ENCODE measurements at regions not wholly inside any gene's neighbourhood (a gene's known extent, or its start where the extent isn't known, plus 50 kb on each side); places are given as distances from the start of the nearest gene placed in this dataset.
"Not testable (repeated sequence)": the region's sequence is repeated elsewhere in the genome, so short reads cannot be mapped to it uniquely, and the experiment has no call there.

DNA sequence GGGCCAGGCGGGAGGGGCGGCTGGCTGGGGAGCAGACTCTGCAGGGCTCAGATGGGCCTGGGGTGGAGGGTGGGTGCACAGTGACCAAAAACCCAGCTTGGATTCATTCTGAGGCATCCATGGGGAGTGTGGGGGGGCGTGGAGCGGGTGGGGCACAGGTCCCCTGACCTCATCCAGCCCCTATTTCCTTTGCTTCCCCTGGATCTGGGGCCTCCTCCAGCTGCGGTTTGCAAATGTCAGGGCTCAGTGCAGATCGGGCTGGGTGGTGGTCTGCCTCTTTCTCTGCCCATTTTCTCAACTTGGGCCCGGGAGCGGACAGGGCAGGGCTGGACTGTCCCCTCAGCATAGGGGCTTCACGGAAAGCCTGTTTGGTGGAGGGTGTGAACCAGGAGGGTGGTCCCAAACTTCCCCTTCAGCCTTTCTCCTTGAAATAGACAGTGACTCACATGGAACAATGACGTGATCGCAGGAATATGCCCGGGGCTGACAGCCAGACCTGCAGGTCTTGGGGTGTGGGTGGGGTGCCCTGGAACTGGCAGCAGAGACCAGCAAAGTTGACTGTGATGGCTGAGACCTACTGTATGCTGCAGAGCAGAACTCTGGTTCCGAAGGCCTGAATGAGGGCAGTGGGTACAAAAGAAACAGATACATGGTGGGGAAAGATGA is 72.9 kb upstream of the PODXL start:
- no peak for DNase-seq (ENCODE audit: low spot score in 2 of 2)
- no peak for FAIRE-seq

DNA sequence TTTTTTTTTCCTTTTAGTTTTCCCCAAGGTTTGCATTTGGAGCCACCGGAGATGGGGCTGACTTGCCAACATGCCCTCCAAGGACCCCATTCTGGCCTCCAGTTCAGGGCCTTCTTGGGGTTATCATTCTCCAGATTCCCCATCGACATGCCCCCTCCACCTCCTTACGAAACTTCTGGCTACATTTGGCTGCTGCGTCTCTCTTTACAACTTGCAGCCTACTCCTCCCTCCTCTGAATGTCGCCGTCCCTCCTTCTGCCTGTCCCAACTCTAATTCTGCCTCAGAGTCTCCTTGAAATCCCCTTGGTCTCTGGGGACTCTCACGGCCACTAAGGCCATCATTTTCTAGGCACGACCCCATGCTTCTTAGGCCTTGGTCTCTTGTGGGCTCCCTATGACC is 72.2 kb upstream of the PODXL start:
- FAIRE-seq (no peak), DNase-seq (ENCODE audit: low spot score in 2 of 2) (no peak)

DNA sequence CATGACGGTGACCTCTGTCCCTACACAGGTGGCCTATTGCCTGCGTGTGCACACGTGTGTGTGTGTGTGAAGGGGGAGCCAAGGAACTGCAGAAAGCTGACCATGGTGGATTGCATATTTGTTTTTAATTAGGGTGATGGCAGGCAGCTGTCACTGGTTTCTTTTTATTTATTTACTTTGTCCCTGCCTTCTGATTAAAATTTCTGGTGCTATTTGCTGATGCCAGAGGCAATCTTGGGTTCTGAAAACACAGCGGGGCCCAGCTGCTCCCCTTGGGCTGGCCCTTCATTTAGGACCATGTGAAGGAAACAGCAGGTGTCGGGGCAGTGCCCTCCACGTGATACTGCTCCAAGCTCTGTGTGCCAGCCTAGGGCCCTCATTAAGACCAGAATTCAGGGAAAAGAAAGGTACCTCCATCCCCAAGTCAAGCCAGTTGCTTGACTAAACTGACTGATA is 71.3 kb upstream of the PODXL start:
- no peak for FAIRE-seq

DNA sequence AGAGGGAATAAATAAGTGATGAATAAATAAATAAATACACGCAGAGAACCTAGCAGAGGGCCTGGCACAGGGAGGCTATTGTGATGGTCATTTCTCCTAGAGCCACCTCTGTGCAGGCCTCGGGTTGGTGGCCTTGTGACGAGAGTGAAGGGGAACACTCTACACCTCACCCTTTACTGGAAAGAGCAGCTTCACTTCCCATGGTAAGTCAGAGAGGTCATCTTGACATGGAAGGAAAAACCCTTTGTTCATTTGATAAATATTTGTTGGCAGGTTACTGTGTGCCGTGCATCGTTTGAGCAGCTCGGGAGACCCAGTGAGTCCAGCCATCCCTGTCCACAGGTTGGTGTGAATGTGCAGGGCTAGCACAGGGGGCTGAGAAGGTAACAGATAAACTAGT is 70.2 kb upstream of the PODXL start:
- DNase-seq (ENCODE audit: low spot score in 2 of 2) = no peak
- no peak for FAIRE-seq

More for the DNA sequence above, 71.3 kb upstream of the PODXL start:
- DNase-seq (ENCODE audit: low spot score in 2 of 2) = no peak

DNA sequence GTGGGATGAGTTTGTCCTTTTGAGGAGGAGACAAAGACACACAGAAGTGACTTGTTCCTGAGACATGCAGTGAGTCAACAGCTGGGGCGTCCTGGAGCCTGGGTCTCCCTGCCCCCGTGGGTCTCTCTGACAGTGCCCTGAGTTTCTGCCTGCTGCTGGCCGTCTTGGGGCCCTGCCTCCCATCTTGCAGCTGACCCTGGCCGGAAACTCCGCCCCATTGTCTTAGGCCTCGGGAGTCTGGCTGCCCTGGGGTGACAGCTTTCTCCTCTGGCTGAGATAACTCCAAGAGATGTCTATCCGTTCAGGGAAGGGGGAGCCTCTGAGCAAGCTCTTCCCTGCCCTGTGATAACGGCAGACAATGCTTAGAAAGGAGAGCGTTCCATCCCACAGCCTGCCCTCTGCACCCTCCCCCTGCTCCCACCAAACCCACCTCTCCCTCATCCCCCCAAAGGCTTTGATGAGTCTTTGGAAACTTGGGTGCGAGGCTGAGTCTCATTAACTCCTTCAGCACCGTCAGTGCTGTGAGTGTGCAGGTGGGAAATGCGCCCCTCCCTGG is 69.5 kb upstream of the PODXL start:
- FAIRE-seq = no peak
- no peak for DNase-seq (ENCODE audit: low spot score in 2 of 2)

DNA sequence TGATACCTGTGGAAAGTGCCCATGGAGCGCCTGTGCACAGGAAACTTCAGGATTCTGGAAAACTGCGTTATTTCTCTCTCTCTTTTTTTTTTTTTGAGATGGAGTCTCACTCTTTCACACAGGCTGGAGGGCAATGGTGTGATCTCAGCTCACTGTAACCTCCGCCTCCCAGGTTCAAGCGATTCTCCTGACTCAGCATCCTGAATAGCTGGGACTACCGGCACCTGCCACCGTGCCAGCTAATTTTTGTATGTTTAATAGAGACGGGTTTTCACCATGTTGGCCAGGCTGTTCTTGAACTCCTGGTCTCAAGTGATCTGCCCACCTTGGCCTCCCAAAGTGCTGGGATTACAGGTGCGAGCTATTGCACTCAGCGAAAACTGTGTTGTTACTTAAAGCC is 68.9 kb upstream of the PODXL start:
- not testable (repeated sequence) for DNase-seq (ENCODE audit: low spot score in 2 of 2); FAIRE-seq

DNA sequence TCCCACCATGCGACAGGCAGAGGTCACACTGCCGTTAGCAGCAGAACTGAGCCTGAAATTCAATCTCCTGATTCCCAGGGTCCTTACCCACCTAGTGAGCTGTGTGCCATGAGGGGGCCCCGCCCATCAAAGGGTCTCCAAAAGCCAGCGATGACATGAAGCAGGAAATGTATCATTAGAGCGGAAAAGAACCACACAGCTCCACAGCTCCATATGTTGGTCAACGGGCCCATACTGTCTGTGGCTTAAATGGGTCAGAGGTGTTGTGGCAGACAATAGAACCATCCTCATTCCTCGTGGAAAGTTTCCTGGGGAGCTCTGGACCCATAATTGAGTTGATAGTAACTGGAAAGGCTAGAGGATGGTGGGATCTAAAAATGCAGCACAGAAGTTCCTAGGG is 68.1 kb upstream of the PODXL start:
- DNase-seq (ENCODE audit: low spot score in 2 of 2) = no peak
- no peak for FAIRE-seq

DNA sequence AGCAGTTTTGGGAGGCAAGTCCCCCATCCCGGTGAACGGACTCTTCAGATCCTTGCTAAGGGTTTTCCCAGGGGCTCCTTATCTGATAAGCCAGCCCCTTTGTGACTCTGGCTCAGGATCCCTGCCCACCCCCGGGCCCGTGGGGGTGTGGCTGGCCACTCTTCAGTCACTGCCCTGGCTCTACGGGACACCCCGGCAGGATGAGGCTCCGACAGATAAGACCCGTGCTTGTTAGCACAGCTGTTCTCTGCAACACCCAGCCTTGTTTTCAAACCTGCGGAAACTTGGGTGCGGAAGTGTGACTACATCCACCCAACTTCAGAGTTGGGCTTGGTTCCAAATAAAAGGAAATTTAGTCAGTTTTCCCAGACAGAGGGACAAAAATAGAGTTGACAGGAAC is 66.7 kb upstream of the PODXL start:
- DNase-seq (ENCODE audit: low spot score in 2 of 2) = no peak
- no peak for FAIRE-seq

DNA sequence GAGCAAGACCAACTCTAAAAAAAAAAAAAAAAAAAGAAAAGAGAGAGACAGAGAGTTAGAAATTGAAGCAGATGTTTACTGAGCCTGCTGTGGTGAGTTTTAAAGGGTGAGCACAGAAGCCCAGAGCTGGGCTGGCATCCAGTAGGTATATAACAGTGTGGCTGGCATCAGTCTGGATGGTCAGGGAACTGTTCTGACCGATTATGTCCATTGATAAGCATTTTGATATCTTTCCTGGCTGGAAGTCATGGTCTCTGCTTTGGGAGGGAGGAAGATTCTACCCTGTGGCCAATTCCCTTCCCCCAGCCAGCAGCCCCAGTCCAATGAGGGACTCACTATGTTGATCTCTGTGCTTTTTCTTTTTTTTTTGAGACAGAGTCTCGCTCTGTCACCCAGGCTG is 65.2 kb upstream of the PODXL start:
- no peak for FAIRE-seq
- no peak for DNase-seq (ENCODE audit: low spot score in 2 of 2)

DNA sequence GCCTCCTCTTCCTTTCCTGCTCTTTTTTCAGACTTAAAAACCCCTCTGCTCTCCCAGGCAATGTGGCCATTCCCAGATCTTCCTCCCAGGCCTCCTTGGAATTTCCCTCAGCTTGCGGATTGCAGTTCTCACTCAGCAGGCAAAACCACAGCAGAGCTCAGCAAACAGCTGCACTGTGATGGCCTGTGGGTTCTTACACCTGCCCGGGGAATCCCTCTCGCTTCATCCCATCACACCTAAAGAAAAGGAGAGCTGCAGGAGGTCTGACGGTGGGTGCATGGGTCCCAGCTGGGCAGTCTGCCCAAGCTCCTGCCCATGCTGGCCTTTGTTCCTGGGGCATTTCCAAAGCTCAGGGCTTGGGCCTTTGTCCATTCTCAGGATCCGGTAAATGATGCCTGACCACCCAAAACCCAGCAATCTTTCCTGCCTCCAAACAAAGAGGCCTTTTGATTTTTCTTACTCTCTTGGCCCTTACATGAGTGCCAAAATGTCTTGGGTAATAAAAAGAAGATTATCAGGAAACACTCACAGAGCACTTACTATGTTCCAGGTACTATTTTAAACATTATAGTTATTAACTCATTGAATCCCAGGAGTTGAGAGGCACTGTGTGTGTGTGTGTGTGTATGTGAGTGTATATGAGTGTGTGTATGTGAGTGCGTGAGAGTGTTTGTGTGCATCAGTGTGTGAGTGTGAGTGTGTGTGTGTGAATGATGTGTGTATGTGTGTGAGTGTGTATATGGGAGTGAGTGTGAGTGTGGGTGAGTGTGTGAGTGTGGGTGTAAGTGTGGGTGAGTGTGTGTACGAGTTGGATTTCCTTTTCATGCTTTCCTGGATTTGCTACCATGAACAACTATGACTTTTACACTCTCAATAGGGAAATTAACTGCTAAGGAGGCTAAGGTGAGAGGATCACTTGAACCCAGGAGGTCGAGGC is 64.5 kb upstream of the PODXL start:
- FAIRE-seq (no peak), DNase-seq (ENCODE audit: low spot score in 2 of 2) (no peak)

DNA sequence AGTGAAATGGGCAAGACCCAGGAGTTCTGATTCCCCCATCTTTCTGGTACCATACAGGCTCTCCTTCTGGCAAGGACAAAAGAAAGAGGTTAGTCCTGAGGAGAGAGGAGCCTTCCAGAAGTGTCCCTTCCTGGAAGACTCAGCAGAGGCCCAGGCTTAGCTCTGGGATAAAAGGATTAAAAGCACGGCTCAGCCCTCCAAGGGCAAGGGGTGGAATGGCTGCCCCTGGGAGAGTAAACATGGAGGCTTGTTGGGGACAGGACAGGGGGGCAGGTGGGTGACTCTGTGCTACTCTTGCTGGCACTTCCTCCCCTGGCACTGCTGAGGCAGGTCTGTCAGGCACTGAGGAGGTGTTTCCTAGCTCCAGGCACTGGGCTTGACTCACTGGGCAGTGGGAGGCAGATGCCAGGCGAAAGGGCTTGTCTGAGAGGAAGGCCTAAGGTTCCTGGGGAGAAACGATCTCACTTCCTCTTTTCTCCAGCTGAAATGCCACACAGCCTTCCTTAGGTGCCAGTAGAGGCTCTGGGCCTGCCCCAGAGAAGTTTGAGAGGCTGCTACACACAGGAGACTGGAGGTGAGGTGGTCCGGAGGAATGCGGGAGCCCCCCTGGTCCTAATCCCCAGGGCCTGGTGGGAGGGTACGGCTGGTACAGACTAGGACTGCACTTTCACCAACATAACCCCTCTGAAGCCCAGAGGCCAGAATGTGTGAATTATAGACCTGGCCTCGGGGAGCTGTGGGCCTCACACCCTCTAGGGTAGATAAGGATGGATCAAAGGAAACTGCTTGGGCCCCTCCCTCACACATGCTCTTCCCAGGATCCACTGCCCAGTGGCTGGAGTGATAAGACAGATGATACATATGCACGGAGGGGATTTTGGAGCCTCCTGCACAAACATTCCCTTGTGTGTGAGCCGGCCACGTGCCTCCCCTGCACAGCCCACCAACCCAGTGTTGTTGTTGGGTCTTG is 63.2 kb upstream of the PODXL start:
- DNase-seq (ENCODE audit: low spot score in 2 of 2) = no peak
- FAIRE-seq = no peak

DNA sequence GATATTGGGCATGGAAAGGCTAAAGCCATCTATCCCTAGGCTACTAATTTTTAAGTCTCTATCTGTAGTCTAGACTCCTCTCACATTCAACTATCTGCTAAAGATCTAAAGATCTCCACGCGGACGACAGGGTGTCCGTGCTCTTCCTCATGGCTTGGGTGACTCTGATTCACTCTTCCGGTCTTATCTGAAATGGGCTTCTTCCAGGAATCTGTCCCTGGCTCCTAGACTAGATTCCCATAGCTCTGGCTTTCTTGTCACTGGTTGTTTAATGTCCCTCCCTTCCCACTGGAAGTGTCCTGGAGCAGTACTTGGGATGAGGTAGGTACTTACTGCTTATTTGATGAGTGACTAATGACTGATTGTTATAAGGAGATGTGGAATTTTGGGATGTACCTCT is 62.0 kb upstream of the PODXL start:
- FAIRE-seq (no peak), DNase-seq (ENCODE audit: low spot score in 2 of 2) (no peak)

DNA sequence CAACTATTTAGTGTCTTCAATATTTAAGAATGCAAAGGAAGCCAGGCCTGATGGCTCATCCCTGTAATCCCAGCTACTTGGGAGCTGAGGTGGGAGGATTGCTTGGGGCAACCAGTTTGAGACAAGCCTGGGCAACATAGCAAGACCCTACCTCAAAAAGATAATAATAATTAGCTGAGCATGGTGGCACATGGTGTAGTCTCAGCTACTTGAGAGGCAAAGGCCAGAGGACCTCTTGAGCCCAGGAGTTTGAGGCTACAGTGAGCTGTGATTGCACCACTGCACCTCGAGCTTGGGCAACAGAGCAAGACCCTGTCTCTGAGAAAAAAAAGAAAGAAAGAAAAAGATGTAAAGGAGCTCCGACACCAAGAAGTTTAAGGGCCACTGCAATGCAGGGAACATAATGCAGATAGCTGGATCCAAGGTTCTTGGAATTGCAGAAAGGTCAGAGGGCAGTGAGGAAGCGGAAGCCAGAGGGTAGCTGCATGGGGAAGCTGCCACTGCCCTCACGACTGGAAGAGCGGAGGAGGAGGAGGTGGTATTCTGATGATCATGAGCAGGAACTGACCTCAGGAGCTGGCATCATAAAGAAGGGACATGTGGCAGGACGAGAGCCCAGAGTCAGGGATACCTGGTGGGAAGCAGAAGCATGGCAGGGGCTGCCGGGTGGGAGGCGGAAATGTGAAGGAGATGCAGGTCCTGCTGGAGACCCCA is 60.2 kb upstream of the PODXL start:
- DNase-seq (ENCODE audit: low spot score in 2 of 2) (no peak), FAIRE-seq (no peak)

DNA sequence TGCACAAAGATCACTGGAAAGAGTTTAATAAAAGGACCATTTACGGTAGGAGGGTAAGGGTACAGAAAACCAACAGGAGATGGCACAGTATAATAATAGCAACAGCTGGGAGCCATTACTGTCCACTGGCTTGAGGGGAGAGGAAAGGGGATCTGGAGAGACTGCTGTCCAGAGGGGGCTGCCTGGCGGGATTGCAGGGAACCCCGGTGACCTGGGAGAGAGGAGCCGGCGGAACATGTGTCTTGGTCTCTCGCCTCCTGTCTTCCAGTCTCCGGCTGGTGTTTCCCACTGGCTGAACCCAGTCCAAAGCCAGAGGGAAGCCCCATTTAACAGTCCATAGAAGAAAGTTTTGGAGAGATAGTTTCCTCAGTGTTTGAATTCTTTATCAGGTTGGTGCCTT is 57.5 kb upstream of the PODXL start:
- FAIRE-seq (no peak), DNase-seq (ENCODE audit: low spot score in 2 of 2) (no peak)

DNA sequence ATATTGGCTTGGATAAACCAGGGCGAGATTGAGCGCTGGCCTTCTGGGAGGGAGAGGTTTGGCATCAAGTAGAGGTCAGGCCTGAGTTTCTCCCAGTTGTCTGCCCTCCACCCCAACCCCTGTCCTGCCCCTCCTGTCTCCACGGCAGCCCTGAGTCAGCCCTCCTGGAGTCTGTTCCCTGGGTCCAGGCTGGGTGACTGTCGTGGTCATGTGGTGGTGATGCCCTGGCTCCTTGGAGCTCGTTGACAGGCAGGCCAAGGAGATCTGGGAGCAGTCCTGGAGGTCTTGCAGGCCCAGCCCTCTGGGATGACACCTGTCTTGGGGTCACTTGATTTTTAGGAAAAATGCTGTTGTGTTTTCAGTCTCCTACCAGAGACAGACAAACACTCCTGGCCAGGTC is 53.6 kb upstream of the PODXL start:
- no peak for FAIRE-seq
- no peak for DNase-seq (ENCODE audit: low spot score in 2 of 2)

DNA sequence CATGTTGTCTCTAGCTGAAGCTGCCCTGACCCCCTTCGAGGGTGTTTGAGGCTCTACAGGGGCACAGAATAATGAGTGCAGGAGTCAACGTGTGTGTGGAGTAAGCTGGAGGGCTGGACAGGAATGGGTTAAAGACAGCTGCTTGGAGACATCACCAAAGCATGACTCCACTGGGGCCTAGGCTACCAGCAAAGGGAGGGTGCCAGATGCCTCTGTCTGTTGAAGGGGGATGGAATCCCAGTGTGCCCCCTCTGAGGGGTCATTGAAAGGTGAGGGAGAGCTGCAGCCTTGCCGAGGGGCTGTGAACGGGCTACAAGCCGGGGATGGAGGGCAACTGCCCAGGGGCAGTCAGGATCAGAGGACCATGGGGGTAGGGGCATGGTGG is 51.7 kb upstream of the PODXL start:
- DNase-seq (ENCODE audit: low spot score in 2 of 2) (no peak), FAIRE-seq (no peak)

DNA sequence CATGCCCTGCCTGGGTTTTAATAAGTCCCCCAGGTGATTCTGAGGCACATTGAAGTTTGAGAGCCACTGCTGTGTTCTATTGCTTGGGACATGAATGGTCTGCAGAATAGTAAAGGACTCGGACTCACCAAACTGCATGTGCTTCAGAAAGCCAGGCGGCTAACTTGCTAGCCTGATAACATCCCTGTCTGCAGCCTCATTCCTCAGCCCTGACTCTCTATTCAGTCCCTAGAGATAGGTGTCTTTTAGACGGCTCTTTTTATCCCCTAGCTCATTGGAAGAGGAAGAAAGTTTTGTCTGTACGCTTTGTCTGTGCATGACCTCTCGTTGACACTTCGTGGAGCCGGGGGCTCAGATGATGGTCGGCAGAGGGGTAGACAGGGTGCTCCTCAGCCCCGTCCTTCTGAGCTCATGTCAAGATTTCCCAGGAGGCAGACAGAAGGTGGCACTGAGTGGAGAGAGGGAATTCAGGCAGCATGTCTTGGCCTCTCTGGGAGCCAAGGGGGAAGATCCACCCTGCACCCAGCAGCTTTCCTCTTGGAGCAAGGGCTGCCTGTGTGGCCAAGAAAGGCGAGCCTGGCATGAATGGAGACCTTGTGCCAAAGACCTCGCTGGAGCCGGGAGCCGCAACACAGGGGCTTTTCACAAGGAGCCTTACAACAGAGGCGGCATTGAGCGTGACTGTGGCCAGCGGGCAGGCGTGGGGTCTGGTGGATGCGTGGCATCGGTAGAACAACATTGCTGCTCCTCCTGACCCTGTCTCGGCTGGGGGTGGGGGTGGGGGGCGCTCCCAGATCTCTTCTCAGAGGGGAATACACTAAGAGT is 51.1 kb upstream of the PODXL start:
- FAIRE-seq = no peak

DNA sequence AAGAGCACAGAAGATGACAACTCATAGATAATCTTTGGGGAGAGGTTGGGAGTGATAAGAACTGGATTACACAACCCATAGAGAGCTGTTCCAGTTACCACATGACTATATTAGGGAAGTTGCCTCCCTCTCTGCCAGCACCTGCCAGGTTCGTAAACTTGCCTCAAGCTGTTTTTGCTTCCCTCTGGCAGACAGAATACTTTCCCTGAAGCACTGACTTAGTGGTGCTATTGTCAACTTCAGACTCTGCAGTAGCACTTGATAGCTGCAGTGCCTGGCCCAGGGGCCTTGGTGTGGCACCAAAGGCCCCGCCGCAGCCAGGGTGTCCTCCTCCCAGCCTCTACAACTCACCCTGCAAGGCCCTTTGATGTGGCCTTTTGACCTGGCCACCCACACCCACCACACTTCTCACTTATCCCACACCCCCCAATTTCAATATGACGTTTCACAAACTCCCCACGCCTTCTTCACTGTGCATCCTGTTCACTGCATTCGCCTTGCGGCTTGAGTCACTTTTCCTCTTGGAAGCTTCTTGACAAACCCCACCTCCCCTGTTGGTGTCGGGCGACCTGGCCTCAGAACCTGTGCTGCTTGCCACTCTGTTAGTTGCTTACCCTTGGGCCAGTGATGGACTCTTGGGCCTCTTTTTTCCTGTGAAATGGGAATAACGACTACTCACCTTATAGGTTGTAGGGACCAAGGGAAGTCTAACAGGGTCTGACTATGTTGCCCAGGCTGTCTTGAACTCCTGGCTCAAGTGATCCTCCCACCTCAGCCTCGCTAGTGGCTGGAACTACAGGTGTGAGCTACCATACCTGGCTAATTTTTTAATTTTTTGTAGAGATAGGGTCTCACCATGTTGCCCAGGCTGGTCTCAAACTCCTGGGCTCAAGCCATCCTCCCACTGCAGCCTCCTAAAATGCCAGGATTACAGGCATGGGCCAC is 50.2 kb upstream of the PODXL start:
- FAIRE-seq (no peak), DNase-seq (ENCODE audit: low spot score in 2 of 2) (no peak)

More for the DNA sequence above, 51.1 kb upstream of the PODXL start:
- no peak for DNase-seq (ENCODE audit: low spot score in 2 of 2)

Measured in frontal cortex (tissue), 3 donors.